Trophoblast cell (in vitro differentiated cells and primary cell): ENCODE measurements at regions not wholly inside any gene's neighbourhood (a gene's known extent, or its start where the extent isn't known, plus 50 kb on each side); places are given as distances from the start of the nearest gene placed in this dataset.
A peak's percentile ranks its signal among the peaks of the same experiment; 100 is the strongest.

Experiments
- DNase-seq, 2 donors: peaks; one replicate each; pipeline ENCODE4 v3.0.0-alpha.2; 2016
- H2AFZ ChIP-seq: 2 replicates; pipeline ENCODE4 v1.6.1; 2013; ENCODE audit warnings: low read length, moderate library complexity, mild to moderate bottlenecking; ENCODE audit not compliant: insufficient read depth, poor library complexity
- H2AK5ac ChIP-seq: 2 replicates; pipeline ENCODE4 v1.6.1; 2013; ENCODE audit warnings: mild to moderate bottlenecking, low read length
- H2BK120ac ChIP-seq: 2 replicates; pipeline ENCODE4 v1.6.1; 2013; ENCODE audit warnings: low read length, mild to moderate bottlenecking, moderate library complexity; ENCODE audit not compliant: insufficient read depth, poor library complexity
- H2BK12ac ChIP-seq: 2 replicates; pipeline ENCODE4 v1.6.1; 2013; ENCODE audit warnings: mild to moderate bottlenecking, low read length, moderate library complexity
- H2BK5ac ChIP-seq: 2 replicates; pipeline ENCODE4 v1.6.1; 2013; ENCODE audit warnings: low read length, low read depth, moderate library complexity, mild to moderate bottlenecking; ENCODE audit not compliant: poor library complexity
- H3K14ac ChIP-seq: 2 replicates; pipeline ENCODE4 v1.6.1; 2013; ENCODE audit warnings: mild to moderate bottlenecking, low read length
- H3K18ac ChIP-seq: 2 replicates; pipeline ENCODE4 v1.6.1; 2013; ENCODE audit warnings: mild to moderate bottlenecking, low read length
- H3K23ac ChIP-seq: 2 replicates; pipeline ENCODE4 v1.6.1; 2013; ENCODE audit warnings: low read length
- H3K27ac ChIP-seq: 2 replicates; pipeline ENCODE4 v1.5.1; 2013; ENCODE audit warnings: low read depth, mild to moderate bottlenecking, inconsistent platforms, low read length, moderate library complexity
- H3K27me3 ChIP-seq: 2 replicates; pipeline ENCODE4 v1.6.1; 2013; ENCODE audit warnings: inconsistent platforms, mild to moderate bottlenecking, low read length, moderate library complexity; ENCODE audit not compliant: insufficient read depth
- H3K36me3 ChIP-seq, 2 experiments: 1 replicate in 1 of 2; 2 replicates in 1 of 2; pipeline ENCODE4 v1.6.1; 2013; ENCODE audit warnings: low read length in 2 of 2, mild to moderate bottlenecking in 2 of 2, moderate library complexity in 1 of 2; ENCODE audit not compliant: insufficient read depth in 2 of 2, control insufficient read depth in 1 of 2
- H3K4ac ChIP-seq: 2 replicates; pipeline ENCODE4 v1.6.1; 2013; ENCODE audit warnings: low read depth, mild to moderate bottlenecking, low read length, moderate library complexity
- H3K4me1 ChIP-seq, 2 experiments: 1 replicate in 1 of 2; 2 replicates in 1 of 2; pipeline ENCODE4 v1.6.1; 2013; ENCODE audit warnings: low read length in 2 of 2, mild to moderate bottlenecking in 2 of 2, moderate library complexity in 1 of 2; ENCODE audit not compliant: insufficient read depth in 2 of 2, control insufficient read depth in 1 of 2
- H3K4me2 ChIP-seq: 2 replicates; pipeline ENCODE4 v1.6.1; 2013; ENCODE audit warnings: inconsistent platforms, mild to moderate bottlenecking, low read length, moderate library complexity
- H3K4me3 ChIP-seq: 2 replicates; pipeline ENCODE4 v1.5.1; 2013; ENCODE audit warnings: mild to moderate bottlenecking, low read depth, low read length, inconsistent platforms
- H3K79me1 ChIP-seq: one replicate; pipeline ENCODE4 v1.6.1; 2013; ENCODE audit warnings: low read length
- H3K79me2 ChIP-seq: 2 replicates; pipeline ENCODE4 v1.6.1; 2013; ENCODE audit warnings: low read length, mild to moderate bottlenecking; ENCODE audit not compliant: control insufficient read depth, insufficient read depth, poor library complexity
- H3K9ac ChIP-seq: 2 replicates; pipeline ENCODE4 v1.6.1; 2013; ENCODE audit warnings: mild to moderate bottlenecking, low read length
- H3K9me3 ChIP-seq: 2 replicates; pipeline ENCODE4 v1.6.1; 2013; ENCODE audit warnings: low read depth, mild to moderate bottlenecking, control low read depth, inconsistent platforms, low read length; ENCODE audit not compliant: insufficient read depth
- H4K12ac ChIP-seq: 2 replicates; pipeline ENCODE4 v1.6.1; 2013; ENCODE audit warnings: low read depth, mild to moderate bottlenecking, low read length, moderate library complexity
- H4K8ac ChIP-seq: 2 replicates; pipeline ENCODE4 v1.6.1; 2013; ENCODE audit warnings: low read depth, mild to moderate bottlenecking, low read length, moderate library complexity
- H4K91ac ChIP-seq: one replicate; pipeline ENCODE4 v1.6.1; 2013; ENCODE audit warnings: low read depth, mild to moderate bottlenecking, low read length, moderate library complexity
- WGBS: extraction: QIAGEN DNeasy Blood & Tissue Kit; methylation state at CpG from one replicate; pipeline ENCODE4 v1.1.7; 2013; ENCODE audit warnings: missing lambda C conversion rate; ENCODE audit not compliant: insufficient read length, insufficient coverage; ENCODE audit errors: extremely low coverage; 5-methylcytosine and 5-hydroxymethylcytosine counted together

- Histone ChIP-seq H2AK5ac (no peak overlapping the region), H3K4me3 (no peak overlapping the region), H4K91ac (no peak overlapping the region), H3K79me2 (no peaks in the 10 kb centered on the region), H3K4ac (no peak overlapping the region), H3K9me3 (peaks cover 9% of the 10 kb centered on the region), H3K27ac (no peak overlapping the region), H3K18ac (no peak overlapping the region), H3K9ac (no peak overlapping the region), H3K4me1 (peaks cover 2 to 6% of the 10 kb centered on the region in 2 experiments), H2BK12ac (no peak overlapping the region), H3K14ac (no peak overlapping the region), H3K79me1 (peaks cover 2% of the 10 kb centered on the region), H2AFZ (no peak overlapping the region), H4K8ac (no peak overlapping the region), H3K23ac (no peak overlapping the region), H3K36me3 (no peaks in the 10 kb centered on the region), H2BK120ac (no peak overlapping the region), H2BK5ac (no peak overlapping the region), H3K4me2 (no peak overlapping the region), H4K12ac (no peak overlapping the region), H3K27me3 (no peaks in the 10 kb centered on the region)
- no peak for DNase-seq
- no CpG with 5 or more reads among the region's 5 CpGs for WGBS
Measured at GRCh38 chr5:60521376-60522291, 178.3 kb downstream of the DEPDC1B start.

DNA sequence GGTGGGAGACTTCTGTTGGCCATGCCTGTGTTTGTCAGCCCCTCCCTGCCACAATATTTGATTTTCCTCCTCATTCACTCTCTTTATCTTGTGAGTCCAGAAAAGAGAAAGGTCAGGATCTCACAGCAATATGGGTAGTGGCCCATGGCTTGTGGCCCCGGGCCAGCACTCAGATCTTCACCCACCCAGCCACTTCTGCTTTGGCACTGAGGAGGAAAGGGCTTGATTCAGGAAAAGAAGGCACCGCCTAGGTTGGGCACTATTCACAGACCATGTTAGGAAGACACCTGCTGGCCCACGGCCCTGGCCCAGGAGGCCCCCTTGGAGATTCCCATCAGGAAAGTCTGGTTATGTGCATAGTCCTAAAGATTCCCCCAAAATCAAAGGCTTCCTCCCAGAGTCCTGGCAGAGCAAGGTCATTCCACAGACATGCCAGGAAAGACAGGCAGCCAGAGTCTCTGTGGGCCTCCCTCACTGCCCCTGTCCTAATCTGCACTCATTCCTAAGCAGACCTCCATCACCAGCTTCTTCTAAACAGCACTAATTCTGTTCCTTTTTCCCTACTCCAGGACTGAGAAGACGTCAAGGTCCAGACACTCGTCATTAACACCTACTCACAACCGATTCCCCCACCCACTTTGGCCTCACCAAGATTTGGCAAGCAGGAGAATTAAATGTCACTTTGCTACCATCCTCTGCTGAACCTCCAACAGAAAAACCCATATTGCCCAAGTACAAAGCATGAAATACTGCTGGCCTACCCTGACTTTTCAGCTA lies 179.3 kb downstream of the DEPDC1B start:
- Histone ChIP-seq H3K4me3 (no peak overlapping the region), H3K4me2 (no peak overlapping the region)
- WGBS, result no CpG with 5 or more reads among the region's 6 CpGs

GRCh38 chr5:60519372-60519771 lies 180.6 kb downstream of the DEPDC1B start:
- no peak overlapping the region for H3K18ac ChIP-seq
- H3K4ac ChIP-seq, result no peak overlapping the region
- H3K27ac ChIP-seq, result no peak overlapping the region
- H3K14ac ChIP-seq, result no peak overlapping the region
- no peak overlapping the region for H2AFZ ChIP-seq
- no peak overlapping the region for H4K8ac ChIP-seq
- H3K23ac ChIP-seq, result no peak overlapping the region
- H2AK5ac ChIP-seq, result no peak overlapping the region
- H3K4me1 ChIP-seq, result peaks cover 2 to 6% of the 10 kb centered on the region in 2 experiments
- WGBS, result no CpG with 5 or more reads among the region's 1 CpG
- H4K91ac ChIP-seq, result no peak overlapping the region
- H3K79me1 ChIP-seq, result peaks cover 2% of the 10 kb centered on the region
- H2BK120ac ChIP-seq, result no peak overlapping the region
- H3K9ac ChIP-seq, result no peak overlapping the region
- H3K4me2 ChIP-seq, result no peak overlapping the region
- no peak for DNase-seq
- H2BK5ac ChIP-seq, result no peak overlapping the region
- no peak overlapping the region for H2BK12ac ChIP-seq
- no peaks in the 10 kb centered on the region for H3K27me3 ChIP-seq
- H3K79me2 ChIP-seq, result no peaks in the 10 kb centered on the region
- H3K36me3 ChIP-seq, result no peaks in the 10 kb centered on the region
- H4K12ac ChIP-seq, result no peak overlapping the region
- H3K4me3 ChIP-seq, result no peak overlapping the region
- H3K9me3 ChIP-seq, result peaks cover 9% of the 10 kb centered on the region

More for the DNA sequence above, 179.3 kb downstream of the DEPDC1B start:
- Histone ChIP-seq H2AFZ (no peak overlapping the region), H3K27ac (no peak overlapping the region), H4K12ac (no peak overlapping the region), H2BK12ac (no peak overlapping the region), H3K36me3 (no peaks in the 10 kb centered on the region), H2BK5ac (no peak overlapping the region), H3K14ac (no peak overlapping the region), H3K4me1 (peaks cover 2 to 6% of the 10 kb centered on the region in 2 experiments), H3K79me1 (peaks cover 2% of the 10 kb centered on the region), H3K23ac (no peak overlapping the region), H4K8ac (no peak overlapping the region), H4K91ac (no peak overlapping the region), H3K9ac (no peak overlapping the region), H3K18ac (no peak overlapping the region), H3K27me3 (no peaks in the 10 kb centered on the region), H3K4ac (no peak overlapping the region), H3K9me3 (peaks cover 9% of the 10 kb centered on the region), H2AK5ac (no peak overlapping the region), H2BK120ac (no peak overlapping the region), H3K79me2 (no peaks in the 10 kb centered on the region)
- peak; percentile 11 to 22 for DNase-seq

DNA sequence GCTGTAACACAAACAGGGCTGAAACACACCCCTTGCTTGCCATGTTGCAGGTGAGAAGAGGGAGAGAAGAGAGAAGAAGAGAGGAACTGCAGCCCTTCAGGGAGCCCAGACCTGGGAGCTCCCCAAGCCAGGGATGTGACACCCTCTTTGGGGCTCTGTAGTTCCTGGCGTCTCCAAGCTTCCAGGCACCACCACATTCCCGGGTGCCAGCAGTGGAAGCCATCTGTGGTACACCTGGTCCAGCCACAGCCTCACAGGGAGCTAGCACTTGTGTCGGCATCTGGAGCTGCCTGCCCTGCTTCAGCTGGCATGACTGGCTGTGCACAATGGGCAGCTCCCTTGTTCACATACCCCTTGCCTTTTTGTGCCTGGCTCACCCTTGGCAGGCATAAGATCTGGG lies 182.1 kb downstream of the DEPDC1B start:
- Histone ChIP-seq H3K9me3 (peaks cover 9% of the 10 kb centered on the region), H3K18ac (no peak overlapping the region), H3K14ac (no peak overlapping the region), H2AK5ac (no peak overlapping the region), H2BK120ac (no peak overlapping the region), H2BK12ac (no peak overlapping the region), H3K79me1 (peaks cover 2% of the 10 kb centered on the region), H4K8ac (no peak overlapping the region), H4K12ac (no peak overlapping the region), H3K4me2 (no peak overlapping the region), H3K9ac (no peak overlapping the region), H2AFZ (no peak overlapping the region), H3K4me3 (no peak overlapping the region), H3K27me3 (no peaks in the 10 kb centered on the region), H3K36me3 (no peaks in the 10 kb centered on the region), H3K27ac (no peak overlapping the region), H4K91ac (no peak overlapping the region), H3K4me1 (peaks cover 0 to 2% of the 10 kb centered on the region in 2 experiments), H3K4ac (no peak overlapping the region), H3K79me2 (no peaks in the 10 kb centered on the region), H3K23ac (no peak overlapping the region), H2BK5ac (no peak overlapping the region)
- no CpG with 5 or more reads among the region's 3 CpGs for WGBS
- DNase-seq, result no peak
